Thoracic aorta (tissue), 2 donors: ENCODE measurements at regions not wholly inside any gene's neighbourhood (a gene's known extent, or its start where the extent isn't known, plus 50 kb on each side); places are given as distances from the start of the nearest gene placed in this dataset.

ENCODE experiments used
- ATAC-seq: fragments of 150-250 bp; one replicate; pipeline ENCODE4 v1.8.0; 2017; ENCODE audit warnings: low read depth; ENCODE audit not compliant: insufficient number of reproducible peaks, low FRiP score
- DNase-seq: peaks from one replicate; pipeline ENCODE4 v3.0.0-alpha.2; 2020; ENCODE audit warnings: low spot score
- H3K27ac ChIP-seq, 2 donors: fragments of 200-600 bp; sonication (generic); 1 replicate in 1 of 2; 2 replicates in 1 of 2; pipeline ENCODE4 v1.5.1; 2016; ENCODE audit warnings: mild to moderate bottlenecking in 2 of 2, moderate library complexity in 2 of 2
- H3K27me3 ChIP-seq: fragments of 200-600 bp; sonication (generic); replicated peaks from 2 replicates; pipeline ENCODE4 v1.6.0; 2016; ENCODE audit warnings: mild to moderate bottlenecking; ENCODE audit not compliant: insufficient read depth
- H3K36me3 ChIP-seq: fragments of 200-600 bp; sonication (generic); one replicate; pipeline ENCODE4 v1.5.1; 2016
- H3K4me1 ChIP-seq, 2 donors: fragments of 200-600 bp; sonication (generic); 1 replicate in 1 of 2; 2 replicates in 1 of 2; pipeline versions ENCODE4 v1.5.1 to v1.6.0; 2016; ENCODE audit warnings: low read depth in 2 of 2, mild to moderate bottlenecking in 1 of 2; ENCODE audit not compliant: control insufficient read depth in 1 of 2
- H3K4me3 ChIP-seq: fragments of 200-600 bp; sonication (generic); 2 replicates; pipeline ENCODE4 v1.5.1; 2016; ENCODE audit warnings: mild to moderate bottlenecking
- H3K9me3 ChIP-seq: fragments of 200-600 bp; sonication (generic); 2 replicates; pipeline ENCODE4 v1.5.1; 2016
- CTCF ChIP-seq: fragments of 200-600 bp; sonication (generic); IDR thresholded peaks from one replicate; pipeline ENCODE4 v1.5.1; 2019; ENCODE audit warnings: antibody characterized with exemption

- TF ChIP-seq CTCF = no peak
- H3K4me1 ChIP-seq = no peaks in the 10 kb centered on the region
- H3K27ac ChIP-seq = no peak overlapping the region
- no peaks in the 10 kb centered on the region for H3K36me3 ChIP-seq
- no peaks in the 10 kb centered on the region for H3K27me3 ChIP-seq
- no peak overlapping the region for H3K4me3 ChIP-seq
- H3K9me3 ChIP-seq = no peaks in the 10 kb centered on the region
- no peak for ATAC-seq
- no peak for DNase-seq
These were observed 118.8 kb downstream of the SIPA1L2 start for GRCh38 chr1:232511172-232511571.

- H3K4me1 ChIP-seq = no peaks in the 10 kb centered on the region
- DNase-seq = no peak
- no peak for TF ChIP-seq CTCF
- H3K27ac ChIP-seq = no peak overlapping the region
- ATAC-seq = no peak
- no peaks in the 10 kb centered on the region for H3K27me3 ChIP-seq
- H3K9me3 ChIP-seq = no peaks in the 10 kb centered on the region
- no peaks in the 10 kb centered on the region for H3K36me3 ChIP-seq
- H3K4me3 ChIP-seq = no peak overlapping the region
These were observed 119.4 kb downstream of the SIPA1L2 start for GRCh38 chr1:232510367-232511110.

GRCh38 chr1:232509570-232509969 lies 120.4 kb downstream of the SIPA1L2 start:
- H3K4me3 ChIP-seq = no peak overlapping the region
- H3K27ac ChIP-seq = no peak overlapping the region
- H3K4me1 ChIP-seq = no peaks in the 10 kb centered on the region
- no peak for DNase-seq
- H3K9me3 ChIP-seq = no peaks in the 10 kb centered on the region
- no peak for TF ChIP-seq CTCF
- no peaks in the 10 kb centered on the region for H3K27me3 ChIP-seq
- H3K36me3 ChIP-seq = no peaks in the 10 kb centered on the region
- ATAC-seq = no peak

GRCh38 chr1:232508130-232508701 lies 121.7 kb downstream of the SIPA1L2 start:
- no peaks in the 10 kb centered on the region for H3K27me3 ChIP-seq
- H3K4me1 ChIP-seq = no peaks in the 10 kb centered on the region
- no peaks in the 10 kb centered on the region for H3K9me3 ChIP-seq
- no peaks in the 10 kb centered on the region for H3K36me3 ChIP-seq
- H3K4me3 ChIP-seq = no peak overlapping the region
- no peak overlapping the region for H3K27ac ChIP-seq
- DNase-seq (no peak), ATAC-seq (no peak)
- TF ChIP-seq CTCF = no peak

- no peak for ATAC-seq
- H3K4me3 ChIP-seq = no peak overlapping the region
- DNase-seq = no peak
- no peak for TF ChIP-seq CTCF
- no peaks in the 10 kb centered on the region for H3K36me3 ChIP-seq
- H3K4me1 ChIP-seq = no peaks in the 10 kb centered on the region
- H3K9me3 ChIP-seq = no peaks in the 10 kb centered on the region
- no peak overlapping the region for H3K27ac ChIP-seq
- H3K27me3 ChIP-seq = no peaks in the 10 kb centered on the region
These were observed 122.4 kb downstream of the SIPA1L2 start for GRCh38 chr1:232507571-232507970.
